WTC11 (cell line): ENCODE measurements at regions not wholly inside any gene's neighbourhood (a gene's known extent, or its start where the extent isn't known, plus 50 kb on each side); places are given as distances from the start of the nearest gene placed in this dataset.

Experiments used
- AFF4 ChIP-seq: sonication (generic); formaldehyde crosslinking; IDR thresholded peaks from 2 replicates; pipeline ENCODE4 v1.8.1; 2023; ENCODE audit warnings: mild to moderate bottlenecking, missing genetic modification reagents, borderline replicate concordance
- ZNF219 ChIP-seq: sonication (generic); formaldehyde crosslinking; IDR thresholded peaks from 2 replicates; pipeline ENCODE4 v1.8.0; 2023; ENCODE audit warnings: missing genetic modification reagents, mild to moderate bottlenecking, borderline replicate concordance

- TF ChIP-seq AFF4 (CRISPR knock-in tag): no peak
- TF ChIP-seq ZNF219 (CRISPR knock-in tag): no peak
Measured at GRCh38 chr2:157990173-157990572, 111.5 kb upstream of the UPP2 start.
